ENCODE measurements at regions not wholly inside any gene's neighbourhood (a gene's known extent, or its start where the extent isn't known, plus 50 kb on each side); places are given as distances from the start of the nearest gene placed in this dataset.

GRCh38 chr3:117941015-117941414, 1093.6 kb downstream of the IGSF11 start:
- H3K27me3 ChIP-seq = no peaks in the 10 kb centered on the region
- H3K36me3 ChIP-seq = no peaks in the 10 kb centered on the region
- intact Hi-C loops (cut with DNase I) = no loop called here
- no peaks in the 10 kb centered on the region for H3K4me1 ChIP-seq
- TF ChIP-seq POLR2A (IDR thresholded peaks at IDR 0.05) (no peak), POLR2AphosphoS5 (IDR thresholded peaks at IDR 0.05; ENCODE audit: insufficient read depth in 1 of 2, low read depth in 1 of 2) (no peak), CTCF (IDR thresholded peaks at IDR 0.05) (no peak)
- H3K27ac ChIP-seq = no peak overlapping the region
- no peak overlapping the region for H3K4me3 ChIP-seq
- H3K9me3 ChIP-seq = no peaks in the 10 kb centered on the region
- DNase-seq (ENCODE audit: extremely low spot score in 2 of 2) = no peak

- Histone ChIP-seq H3K4me1 (no peaks in the 10 kb centered on the region), H3K9me3 (no peaks in the 10 kb centered on the region), H3K27ac (no peak overlapping the region), H3K4me3 (no peak overlapping the region), H3K36me3 (no peaks in the 10 kb centered on the region), H3K27me3 (no peaks in the 10 kb centered on the region)
- TF ChIP-seq POLR2AphosphoS5 (IDR thresholded peaks at IDR 0.05; ENCODE audit: insufficient read depth in 1 of 2, low read depth in 1 of 2) (no peak), CTCF (IDR thresholded peaks at IDR 0.05) (no peak), POLR2A (IDR thresholded peaks at IDR 0.05) (no peak)
- intact Hi-C loops (cut with DNase I) = no loop called here
- DNase-seq (ENCODE audit: extremely low spot score in 2 of 2) = no peak
Observed at GRCh38 chr3:117941756-117942155, 1092.9 kb downstream of the IGSF11 start.

- no peak for DNase-seq (ENCODE audit: extremely low spot score in 2 of 2)
- H3K9me3 ChIP-seq = no peaks in the 10 kb centered on the region
- no peaks in the 10 kb centered on the region for H3K4me1 ChIP-seq
- no peaks in the 10 kb centered on the region for H3K27me3 ChIP-seq
- TF ChIP-seq CTCF (IDR thresholded peaks at IDR 0.05) (no peak), POLR2AphosphoS5 (IDR thresholded peaks at IDR 0.05; ENCODE audit: insufficient read depth in 1 of 2, low read depth in 1 of 2) (no peak), POLR2A (IDR thresholded peaks at IDR 0.05) (no peak)
- no peaks in the 10 kb centered on the region for H3K36me3 ChIP-seq
- H3K4me3 ChIP-seq = no peak overlapping the region
- H3K27ac ChIP-seq = no peak overlapping the region
- intact Hi-C loops (cut with DNase I) = no loop called here
Observed at GRCh38 chr3:117954131-117954530, 1080.5 kb downstream of the IGSF11 start.

- TF ChIP-seq CTCF (IDR thresholded peaks at IDR 0.05) = no peak
- TF ChIP-seq POLR2A (IDR thresholded peaks at IDR 0.05) = no peak
- TF ChIP-seq POLR2AphosphoS5 (IDR thresholded peaks at IDR 0.05; ENCODE audit: insufficient read depth in 1 of 2, low read depth in 1 of 2) = no peak
- Histone ChIP-seq H3K4me1 (no peaks in the 10 kb centered on the region), H3K4me3 (no peak overlapping the region)
Observed at GRCh38 chr3:117955196-117955595, 1079.5 kb downstream of the IGSF11 start.

GRCh38 chr3:117958027-117958426, 1076.6 kb downstream of the IGSF11 start:
- no peaks in the 10 kb centered on the region for H3K9me3 ChIP-seq
- H3K27me3 ChIP-seq = no peaks in the 10 kb centered on the region
- no peak overlapping the region for H3K4me3 ChIP-seq
- no peaks in the 10 kb centered on the region for H3K36me3 ChIP-seq
- DNase-seq (ENCODE audit: extremely low spot score in 2 of 2) = no peak
- no peak overlapping the region for H3K27ac ChIP-seq
- no peaks in the 10 kb centered on the region for H3K4me1 ChIP-seq
- intact Hi-C loops (cut with DNase I) = no loop called here
- no peak for TF ChIP-seq CTCF (IDR thresholded peaks at IDR 0.05)
- TF ChIP-seq POLR2AphosphoS5 (IDR thresholded peaks at IDR 0.05; ENCODE audit: insufficient read depth in 1 of 2, low read depth in 1 of 2) = no peak
- no peak for TF ChIP-seq POLR2A (IDR thresholded peaks at IDR 0.05)

More at GRCh38 chr3:117955196-117955595, 1079.5 kb downstream of the IGSF11 start:
- no peak overlapping the region for H3K27ac ChIP-seq
- H3K9me3 ChIP-seq = no peaks in the 10 kb centered on the region
- no peak for DNase-seq (ENCODE audit: extremely low spot score in 2 of 2)
- H3K27me3 ChIP-seq = no peaks in the 10 kb centered on the region
- intact Hi-C loops (cut with DNase I) = no loop called here
- H3K36me3 ChIP-seq = no peaks in the 10 kb centered on the region
